Central memory CD4-positive, alpha-beta T cell (primary cell): ENCODE measurements at regions not wholly inside any gene's neighbourhood (a gene's known extent, or its start where the extent isn't known, plus 50 kb on each side); places are given as distances from the start of the nearest gene placed in this dataset.
"Not testable (repeated sequence)": the region's sequence is repeated elsewhere in the genome, so short reads cannot be mapped to it uniquely, and the experiment has no call there.

Source experiments
- DNase-seq: peaks from one replicate; pipeline ENCODE4 v3.0.0; 2022

- no peak for DNase-seq
Measured at GRCh38 chr2:16249246-16250055, 309.1 kb downstream of the MYCN start.

DNA sequence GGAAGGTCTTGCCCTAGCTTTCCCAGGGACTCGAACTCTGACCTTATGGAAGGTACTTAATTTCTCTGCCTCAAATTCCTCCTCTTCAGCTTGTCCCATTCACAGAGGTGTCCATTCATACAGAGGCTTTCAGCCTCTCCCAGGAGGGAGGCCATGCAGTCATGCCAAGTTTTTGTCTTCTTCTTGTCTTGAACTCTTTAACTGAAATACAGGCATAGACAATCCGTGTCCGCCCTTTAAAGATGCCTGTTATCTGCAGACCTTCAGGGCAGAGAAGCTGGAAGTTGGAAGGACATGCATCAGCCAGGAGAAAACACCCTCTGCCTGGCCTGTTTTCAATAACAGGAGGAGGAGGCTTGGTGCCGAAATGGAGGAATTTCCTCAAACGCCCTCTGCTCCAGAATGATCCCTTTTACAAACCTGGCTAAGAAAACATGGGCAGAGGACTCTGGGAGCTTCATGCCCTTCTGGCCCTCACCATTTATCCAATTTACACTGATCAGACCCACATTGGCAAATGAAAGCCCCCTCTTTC is 308.3 kb downstream of the MYCN start:
- no peak for DNase-seq

GRCh38 chr2:16247326-16248122 is 307.2 kb downstream of the MYCN start:
- DNase-seq: no peak

GRCh38 chr2:16246911-16247310 is 306.6 kb downstream of the MYCN start:
- no peak for DNase-seq

DNA sequence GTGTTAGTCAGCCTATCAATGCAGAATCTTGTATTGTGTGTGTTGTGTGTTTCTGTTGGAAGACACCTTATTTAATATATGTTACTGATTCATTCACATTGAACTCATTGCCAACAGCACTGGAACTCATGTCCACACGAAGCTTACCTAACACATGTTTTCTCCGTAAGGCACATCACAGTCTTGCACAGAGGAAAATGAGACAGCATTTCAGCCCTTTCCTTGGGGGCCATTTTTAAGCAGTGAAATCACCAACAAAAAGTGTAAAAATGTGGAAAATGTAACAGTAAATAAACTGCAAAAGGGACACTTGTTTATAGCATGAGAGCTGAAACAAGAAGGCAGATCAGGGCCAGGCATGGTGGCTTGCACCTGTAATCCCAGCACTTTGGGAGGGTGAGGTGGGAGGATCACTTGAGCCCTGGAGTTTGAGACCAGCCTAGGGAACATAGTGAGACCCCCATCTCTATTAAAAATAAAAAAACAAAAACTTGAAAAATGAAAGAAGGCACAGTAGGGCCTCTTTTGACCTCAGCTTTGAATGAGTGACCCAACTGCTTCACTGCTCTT is 306.0 kb downstream of the MYCN start:
- DNase-seq: no peak

DNA sequence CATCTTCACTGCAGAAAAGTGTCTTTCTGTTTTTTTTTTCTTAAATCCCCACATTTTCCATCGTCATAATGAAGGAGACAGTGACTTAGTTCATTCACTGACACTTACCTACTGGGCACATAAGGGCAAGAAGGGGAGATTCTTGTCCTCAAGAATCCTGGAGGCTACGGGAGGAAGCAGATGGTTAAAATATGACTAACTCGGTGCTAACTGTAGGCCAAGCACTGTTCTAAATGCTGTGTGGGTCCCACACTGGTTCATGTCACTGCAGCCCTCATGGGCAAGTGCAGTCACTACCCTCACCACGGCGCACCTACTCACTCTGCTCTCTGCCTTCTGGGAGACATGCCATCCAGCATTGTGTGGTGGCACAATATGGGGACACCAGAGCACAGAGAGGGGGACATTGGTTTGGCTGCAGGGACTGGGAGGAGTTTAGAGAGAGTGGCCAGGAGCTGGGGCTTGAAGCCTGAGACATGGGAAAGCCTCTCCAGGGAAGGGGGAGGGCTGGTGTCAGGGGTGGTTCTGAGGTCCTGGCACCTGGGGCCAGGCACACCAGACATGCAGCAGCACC is 305.2 kb downstream of the MYCN start:
- DNase-seq: no peak

DNA sequence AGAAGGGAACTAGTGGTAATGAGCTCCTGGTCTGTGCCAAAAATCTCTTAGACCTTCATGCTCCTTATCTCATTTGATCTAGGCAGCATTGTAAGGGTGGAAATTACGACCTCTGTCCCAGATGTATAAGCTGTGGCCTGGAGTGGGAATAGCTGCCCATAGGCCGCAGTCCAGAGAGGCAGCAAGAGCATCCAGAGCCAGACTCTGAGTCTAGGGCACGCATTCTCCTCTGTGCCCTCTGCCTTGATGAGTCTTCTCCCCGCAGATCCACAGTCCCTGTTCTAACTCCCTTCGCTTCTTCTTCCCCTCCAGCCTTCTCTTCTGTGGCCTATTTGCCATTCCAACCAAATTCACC is 304.6 kb downstream of the MYCN start:
- DNase-seq: no peak

- no peak for DNase-seq
Measured at GRCh38 chr2:16244153-16244965, 304.0 kb downstream of the MYCN start.

- DNase-seq: no peak
Measured at GRCh38 chr2:16243411-16243996, 303.2 kb downstream of the MYCN start.

DNA sequence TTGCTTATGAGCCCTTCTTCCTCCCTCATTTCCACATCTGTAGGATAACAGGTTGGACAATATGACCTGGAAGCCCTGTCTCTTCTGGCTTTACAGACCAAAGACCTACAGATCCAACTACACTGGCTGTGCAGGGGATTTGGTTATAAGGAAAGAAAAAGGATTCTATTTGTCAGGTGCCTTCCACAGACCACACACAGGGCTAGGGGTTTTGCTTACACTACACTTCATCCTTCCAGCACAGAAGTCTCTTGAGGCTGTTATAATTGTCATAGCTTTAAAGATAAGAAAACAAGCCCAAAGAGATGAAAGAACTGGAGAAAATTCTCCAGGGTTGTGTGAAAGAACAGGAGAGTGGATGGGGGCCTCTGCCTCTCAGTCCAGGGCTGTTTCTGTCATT is 302.6 kb downstream of the MYCN start:
- DNase-seq: no peak

DNA sequence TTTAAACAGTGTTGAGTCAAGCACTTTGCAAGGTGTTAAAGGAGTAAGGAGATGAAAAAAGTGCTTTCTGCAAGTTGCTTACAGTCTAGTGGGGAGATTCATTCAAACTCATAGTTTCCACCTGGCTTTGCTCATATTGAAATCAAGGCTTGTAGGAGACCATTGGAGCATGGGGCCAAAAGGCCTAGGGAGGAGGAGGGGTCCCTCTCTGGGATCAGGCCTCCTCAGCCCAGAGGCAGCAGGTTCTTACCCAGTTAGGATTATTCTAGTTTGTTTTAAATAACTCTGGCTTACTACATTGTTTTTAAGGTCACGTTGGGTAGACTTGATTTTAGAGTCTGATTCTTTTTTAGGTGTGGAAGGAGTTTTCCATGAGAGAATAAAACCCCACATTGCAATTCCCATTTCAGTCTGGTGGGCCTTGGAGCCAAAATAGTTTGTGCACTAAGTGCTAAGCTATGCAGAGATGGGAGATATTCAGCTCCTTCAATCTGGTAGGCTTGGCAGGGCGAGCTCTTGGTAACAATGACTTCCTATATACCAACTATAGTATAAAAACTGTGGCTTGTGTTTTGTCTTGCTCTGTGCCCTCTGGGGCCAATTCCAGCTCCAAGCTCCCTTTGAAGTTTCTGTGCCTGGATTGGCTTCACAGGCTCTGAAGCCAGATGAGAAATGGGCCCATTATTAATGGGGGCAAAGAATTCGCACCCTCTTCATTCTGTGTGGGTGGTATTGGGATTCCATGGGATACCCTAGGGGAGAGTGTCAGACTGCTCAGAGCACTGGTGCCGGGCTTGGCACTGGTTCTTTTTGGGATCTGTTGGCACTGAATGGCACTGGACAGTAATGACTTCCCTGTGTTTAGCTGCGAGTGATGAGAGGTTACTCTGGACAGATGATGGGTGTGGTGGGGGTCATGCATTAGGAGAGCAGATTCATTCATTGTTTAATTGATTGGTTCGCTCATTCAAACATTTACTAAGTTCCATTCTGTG is 301.1 kb downstream of the MYCN start:
- no peak for DNase-seq

DNA sequence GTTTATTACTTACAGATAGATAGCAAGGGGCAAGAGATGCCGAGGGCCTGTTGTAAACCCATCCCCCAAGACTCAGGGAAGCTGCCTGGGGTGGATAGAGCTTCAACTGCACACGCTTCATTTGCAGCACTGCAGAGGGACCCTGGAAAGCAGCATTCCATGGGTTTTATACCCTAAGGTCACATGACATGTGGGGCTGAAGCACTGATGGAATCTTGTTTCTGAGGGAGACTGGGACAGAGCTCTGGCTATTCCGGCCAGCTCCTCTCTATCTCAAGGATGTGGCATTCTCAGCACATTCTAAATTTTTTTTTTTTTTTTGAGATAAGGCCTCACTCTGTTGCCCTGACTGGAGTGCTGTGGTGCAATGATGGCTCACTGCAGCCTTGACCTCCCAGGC is 300.1 kb downstream of the MYCN start:
- no peak for DNase-seq

- DNase-seq: no peak
Measured at GRCh38 chr2:16239296-16239850, 299.0 kb downstream of the MYCN start.

DNA sequence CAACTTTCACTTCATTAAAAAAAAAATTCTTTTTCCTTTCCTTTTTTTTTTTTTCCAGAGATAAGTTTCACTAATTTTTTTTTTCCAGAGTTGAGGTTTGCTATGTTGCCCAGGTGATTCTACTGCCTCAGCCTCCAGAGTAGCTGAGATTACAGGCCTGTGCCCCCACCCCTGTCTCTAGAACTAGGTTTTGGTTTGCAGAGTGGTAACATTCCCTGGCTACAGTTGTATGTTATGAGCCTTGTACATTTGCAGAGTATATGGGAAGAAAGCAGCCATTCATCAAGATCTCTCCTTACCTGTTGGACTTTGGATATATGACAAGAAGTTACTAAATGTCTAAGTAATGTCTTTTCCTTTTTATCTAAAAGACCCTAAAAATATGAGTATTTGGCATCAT is 298.4 kb downstream of the MYCN start:
- no peak for DNase-seq

- DNase-seq: no peak
Measured at GRCh38 chr2:16238001-16238761, 297.8 kb downstream of the MYCN start.

GRCh38 chr2:16235747-16236146 is 295.4 kb downstream of the MYCN start:
- no peak for DNase-seq

DNA sequence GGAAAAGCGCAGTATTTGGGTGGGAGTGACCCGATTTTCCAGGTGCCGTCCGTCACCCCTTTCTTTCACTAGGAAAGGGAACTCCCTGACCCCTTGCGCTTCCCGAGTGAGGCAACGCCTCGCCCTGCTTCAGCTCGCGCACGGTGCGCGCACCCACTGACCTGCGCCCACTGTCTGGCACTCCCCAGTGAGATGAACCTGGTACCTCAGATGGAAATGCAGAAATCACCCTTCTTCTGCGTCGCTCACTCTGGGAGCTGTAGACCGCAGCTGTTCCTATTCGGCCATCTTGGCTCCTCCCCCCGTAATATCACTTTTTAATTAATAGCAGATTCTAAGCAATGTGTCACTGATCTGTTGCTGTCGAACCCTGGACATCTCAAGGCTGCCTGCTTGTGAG is 294.9 kb downstream of the MYCN start:
- not testable (repeated sequence) for DNase-seq

DNA sequence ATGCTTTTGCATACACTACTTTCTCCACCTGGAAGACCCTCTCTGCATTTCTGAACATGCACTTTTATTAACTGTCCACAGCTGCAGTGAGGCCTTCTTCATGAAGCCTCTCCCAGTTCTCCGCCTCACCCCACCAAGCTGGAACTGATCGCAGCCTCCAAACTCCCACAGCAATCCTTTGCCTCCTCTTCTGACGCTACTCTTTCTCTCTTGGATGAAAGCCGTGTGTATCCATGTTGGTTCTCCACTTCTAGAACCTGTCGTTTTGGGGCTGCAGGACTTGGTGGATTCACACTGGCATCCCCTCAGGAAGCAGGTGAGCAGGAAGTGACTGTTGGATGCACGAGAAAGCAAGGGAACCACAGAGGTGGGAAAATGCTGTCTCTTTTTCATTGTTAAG is 288.6 kb downstream of the MYCN start:
- no peak for DNase-seq

GRCh38 chr2:16228471-16228870 is 288.1 kb downstream of the MYCN start:
- no peak for DNase-seq
